ENCODE measurements at regions not wholly inside any gene's neighbourhood (a gene's known extent, or its start where the extent isn't known, plus 50 kb on each side); places are given as distances from the start of the nearest gene placed in this dataset.

DNA sequence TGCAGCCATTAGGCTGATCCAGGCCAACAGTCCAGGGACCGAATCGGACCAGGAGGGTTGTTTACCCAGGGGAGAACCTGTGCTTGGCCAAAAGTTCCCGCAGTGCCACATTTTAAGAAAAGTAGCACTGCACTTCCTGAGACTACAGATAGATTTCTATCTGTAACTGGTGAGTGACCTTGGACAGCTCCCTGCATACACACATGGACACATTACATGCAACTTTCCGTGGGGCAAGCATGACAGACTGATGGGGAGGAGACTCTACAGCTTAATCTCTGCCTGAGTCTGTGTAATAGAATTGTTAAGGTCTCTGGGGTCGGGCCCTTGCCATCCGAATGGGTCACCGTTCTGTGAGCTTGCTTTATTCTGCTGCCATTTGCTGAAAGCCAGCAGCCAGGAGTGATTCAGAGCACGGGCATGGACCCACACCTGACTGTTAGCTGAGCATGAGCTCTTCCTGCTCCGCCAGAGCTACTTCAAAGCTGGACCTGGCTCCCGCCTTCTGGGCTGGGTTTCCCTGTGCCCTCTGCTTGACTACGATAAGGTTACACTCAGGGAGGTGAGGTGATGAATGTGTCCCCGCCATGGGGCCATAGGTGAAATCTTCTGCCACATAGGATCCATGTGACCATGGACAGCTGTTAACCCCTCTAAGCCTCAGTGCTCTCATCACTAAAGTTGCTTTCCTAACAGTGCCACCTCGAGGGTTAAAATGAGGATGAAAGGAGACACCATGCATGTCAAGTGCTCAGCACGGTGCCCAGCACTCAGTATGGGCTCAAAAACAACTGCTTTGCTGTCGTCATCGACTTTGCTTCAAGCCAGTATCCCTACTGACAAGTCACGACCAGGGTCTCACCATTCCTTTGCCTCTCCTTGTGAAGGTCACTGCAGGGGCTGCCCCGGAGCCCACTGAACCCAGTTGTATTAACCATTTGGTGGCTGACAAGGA, 200.0 kb downstream of the MELK start:
- Histone ChIP-seq H3K4me3 (no peak overlapping the region), H3K4me1 (no peaks in the 10 kb centered on the region), H3K27ac (no peak overlapping the region), H3K36me3 (ENCODE audit: insufficient read depth in 1 of 2, low read depth in 1 of 2) (no peaks in the 10 kb centered on the region), H3K27me3 (ENCODE audit: insufficient read depth in 3 of 3, low read length in 2 of 3) (peaks cover 0 to 21% (median 4%) of the 10 kb centered on the region in 3 donors), H3K9me3 (no peaks in the 10 kb centered on the region)
- TF ChIP-seq, protein P1, sequence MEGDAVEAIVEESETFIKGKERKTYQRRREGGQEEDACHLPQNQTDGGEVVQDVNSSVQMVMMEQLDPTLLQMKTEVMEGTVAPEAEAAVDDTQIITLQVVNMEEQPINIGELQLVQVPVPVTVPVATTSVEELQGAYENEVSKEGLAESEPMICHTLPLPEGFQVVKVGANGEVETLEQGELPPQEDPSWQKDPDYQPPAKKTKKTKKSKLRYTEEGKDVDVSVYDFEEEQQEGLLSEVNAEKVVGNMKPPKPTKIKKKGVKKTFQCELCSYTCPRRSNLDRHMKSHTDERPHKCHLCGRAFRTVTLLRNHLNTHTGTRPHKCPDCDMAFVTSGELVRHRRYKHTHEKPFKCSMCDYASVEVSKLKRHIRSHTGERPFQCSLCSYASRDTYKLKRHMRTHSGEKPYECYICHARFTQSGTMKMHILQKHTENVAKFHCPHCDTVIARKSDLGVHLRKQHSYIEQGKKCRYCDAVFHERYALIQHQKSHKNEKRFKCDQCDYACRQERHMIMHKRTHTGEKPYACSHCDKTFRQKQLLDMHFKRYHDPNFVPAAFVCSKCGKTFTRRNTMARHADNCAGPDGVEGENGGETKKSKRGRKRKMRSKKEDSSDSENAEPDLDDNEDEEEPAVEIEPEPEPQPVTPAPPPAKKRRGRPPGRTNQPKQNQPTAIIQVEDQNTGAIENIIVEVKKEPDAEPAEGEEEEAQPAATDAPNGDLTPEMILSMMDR (IDR thresholded peaks at IDR 0.05): no peak
- 19 to 27% (median 21%) methylated on average over 18 of the region's 18 CpGs for WGBS, 3 donors
- no peak for DNase-seq
- ATAC-seq: no peak
- intact Hi-C loops (cut with DNase I): no loop called here

DNA sequence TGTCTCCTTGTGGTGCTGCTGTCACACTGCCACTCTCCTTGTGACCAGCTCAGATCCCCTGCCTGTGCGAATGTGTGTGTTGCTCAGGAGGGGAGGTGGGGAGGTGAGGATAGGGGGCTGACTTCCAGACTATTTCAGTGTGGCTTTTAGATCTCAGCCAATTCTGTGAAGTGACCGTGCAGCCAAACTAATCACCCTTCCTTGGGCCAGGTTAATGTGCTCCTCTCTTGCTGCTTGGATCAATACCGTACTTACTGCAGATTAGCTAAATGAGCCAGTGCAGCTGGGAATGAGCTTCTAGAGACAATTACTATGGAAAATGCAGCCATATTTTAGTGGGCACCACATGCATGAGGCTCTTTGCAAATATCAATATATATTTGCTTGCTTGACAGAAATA, 206.0 kb downstream of the MELK start:
- 61 to 73% (median 71%) methylated on average over 3 of the region's 3 CpGs for WGBS, 3 donors
- DNase-seq (no peak), ATAC-seq (no peak)
- TF ChIP-seq, protein P1 (IDR thresholded peaks at IDR 0.05): no peak
- Histone ChIP-seq H3K4me1 (no peaks in the 10 kb centered on the region), H3K36me3 (ENCODE audit: insufficient read depth in 1 of 2, low read depth in 1 of 2) (no peaks in the 10 kb centered on the region), H3K9me3 (no peaks in the 10 kb centered on the region), H3K4me3 (no peak overlapping the region), H3K27ac (no peak overlapping the region), H3K27me3 (ENCODE audit: insufficient read depth in 3 of 3, low read length in 2 of 3) (peaks cover 0 to 53% (median 15%) of the 10 kb centered on the region in 3 donors)
- intact Hi-C loops (cut with DNase I): no loop called here

DNA sequence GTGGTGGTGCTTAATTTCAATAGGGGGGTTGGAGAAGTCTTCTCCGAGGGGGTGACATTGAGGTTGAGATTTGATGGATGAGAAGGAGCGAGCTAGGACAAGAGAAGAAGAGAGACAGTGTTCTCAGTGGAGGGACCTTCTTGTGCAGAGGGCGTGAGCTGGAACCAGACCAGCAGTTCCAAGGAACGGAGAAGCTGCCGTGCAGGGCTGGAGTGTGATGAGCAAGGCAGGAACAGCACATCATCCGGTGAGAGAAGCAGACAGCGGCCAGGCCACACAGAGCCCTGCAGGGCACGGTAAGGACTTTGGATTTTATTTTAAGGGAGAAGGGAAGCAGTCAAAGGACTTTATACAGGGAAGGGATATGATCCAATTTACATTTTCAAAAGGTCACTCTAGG, 206.9 kb downstream of the MELK start:
- no peaks in the 10 kb centered on the region for H3K4me1 ChIP-seq
- no peak for ATAC-seq
- peaks cover 0 to 59% (median 14%) of the 10 kb centered on the region in 3 donors for H3K27me3 ChIP-seq (ENCODE audit: insufficient read depth in 3 of 3, low read length in 2 of 3)
- TF ChIP-seq, protein P1 (IDR thresholded peaks at IDR 0.05): no peak
- H3K36me3 ChIP-seq (ENCODE audit: insufficient read depth in 1 of 2, low read depth in 1 of 2): no peaks in the 10 kb centered on the region
- intact Hi-C loops (cut with DNase I): no loop called here
- H3K9me3 ChIP-seq: no peaks in the 10 kb centered on the region
- no peak overlapping the region for H3K27ac ChIP-seq
- WGBS, 3 donors: 47 to 54% (median 48%) methylated on average over 8 of the region's 8 CpGs
- no peak for DNase-seq
- H3K4me3 ChIP-seq: no peak overlapping the region

DNA sequence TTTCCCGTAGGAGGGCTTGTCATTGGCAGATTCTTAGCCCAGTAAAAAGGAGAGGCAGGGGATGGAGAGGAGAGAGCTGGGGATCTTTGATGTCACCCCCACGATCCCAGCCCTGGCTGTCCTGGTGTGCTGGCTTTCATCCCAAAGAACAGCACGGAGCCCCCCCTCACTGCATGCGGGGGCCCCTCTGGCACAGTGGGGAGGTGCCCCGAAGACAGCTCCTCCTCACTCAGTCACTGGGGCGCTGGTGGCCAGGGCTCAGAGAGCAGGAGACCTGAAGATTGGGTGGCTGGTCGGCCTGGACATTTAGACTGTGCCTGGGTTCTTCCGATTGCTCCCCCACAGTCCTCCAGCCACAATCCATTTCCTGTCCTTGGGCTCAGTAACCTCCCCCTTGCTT, 207.5 kb downstream of the MELK start:
- Histone ChIP-seq H3K4me3 (no peak overlapping the region), H3K27ac (no peak overlapping the region), H3K4me1 (no peaks in the 10 kb centered on the region), H3K36me3 (ENCODE audit: insufficient read depth in 1 of 2, low read depth in 1 of 2) (no peaks in the 10 kb centered on the region), H3K27me3 (ENCODE audit: insufficient read depth in 3 of 3, low read length in 2 of 3) (peaks cover 0 to 59% (median 14%) of the 10 kb centered on the region in 3 donors), H3K9me3 (no peaks in the 10 kb centered on the region)
- TF ChIP-seq, protein P1 (IDR thresholded peaks at IDR 0.05): no peak
- DNase-seq (no peak), ATAC-seq (no peak)
- 27 to 44% (median 36%) methylated on average over 8 of the region's 8 CpGs for WGBS, 3 donors
- intact Hi-C loops (cut with DNase I): no loop called here

Measured in psoas muscle (tissue), 7 donors.